HepG2 (cell line): ENCODE measurements at regions not wholly inside any gene's neighbourhood (a gene's known extent, or its start where the extent isn't known, plus 50 kb on each side); places are given as distances from the start of the nearest gene placed in this dataset.

Experiments used
- NR1H2 ChIP-seq: sonication (generic); formaldehyde crosslinking; IDR thresholded peaks from 2 replicates; pipeline ENCODE4 v1.8.1; 2022; ENCODE audit warnings: low read depth, missing genetic modification reagents, borderline replicate concordance
- ZFP1 ChIP-seq: IDR thresholded peaks from 2 replicates; pipeline ENCODE4 v1.6.1; 2016
- ZNF543 ChIP-seq: sonication (generic); formaldehyde crosslinking; IDR thresholded peaks from 2 replicates; pipeline ENCODE4 v1.4.0; 2020; ENCODE audit warnings: mild to moderate bottlenecking, missing genetic modification reagents
- ZNF83 ChIP-seq: sonication (generic); formaldehyde crosslinking; IDR thresholded peaks from 2 replicates; pipeline ENCODE4 v1.4.0; 2020; ENCODE audit warnings: missing genetic modification reagents, mild to moderate bottlenecking, borderline replicate concordance
- ZNF841 ChIP-seq: sonication (generic); formaldehyde crosslinking; IDR thresholded peaks from 2 replicates; pipeline ENCODE4 v1.8.1; 2023; ENCODE audit warnings: missing genetic modification reagents, borderline replicate concordance
- TF ChIP-seq, protein P1 (sequence below): sonication (generic); formaldehyde crosslinking; IDR thresholded peaks from 2 replicates; pipeline ENCODE4 v1.4.0; 2020; ENCODE audit warnings: missing genetic modification reagents, mild to moderate bottlenecking, borderline replicate concordance
- TF ChIP-seq, protein P2 (sequence below): IDR thresholded peaks from 2 replicates; pipeline ENCODE4 v1.6.1; 2016; ENCODE audit warnings: control low read depth
- TF ChIP-seq, protein P3 (sequence below): sonication (generic); formaldehyde crosslinking; IDR thresholded peaks from 2 replicates; pipeline ENCODE4 v1.5.0; 2020; ENCODE audit warnings: mild to moderate bottlenecking, missing genetic modification reagents, moderate library complexity

DNA sequence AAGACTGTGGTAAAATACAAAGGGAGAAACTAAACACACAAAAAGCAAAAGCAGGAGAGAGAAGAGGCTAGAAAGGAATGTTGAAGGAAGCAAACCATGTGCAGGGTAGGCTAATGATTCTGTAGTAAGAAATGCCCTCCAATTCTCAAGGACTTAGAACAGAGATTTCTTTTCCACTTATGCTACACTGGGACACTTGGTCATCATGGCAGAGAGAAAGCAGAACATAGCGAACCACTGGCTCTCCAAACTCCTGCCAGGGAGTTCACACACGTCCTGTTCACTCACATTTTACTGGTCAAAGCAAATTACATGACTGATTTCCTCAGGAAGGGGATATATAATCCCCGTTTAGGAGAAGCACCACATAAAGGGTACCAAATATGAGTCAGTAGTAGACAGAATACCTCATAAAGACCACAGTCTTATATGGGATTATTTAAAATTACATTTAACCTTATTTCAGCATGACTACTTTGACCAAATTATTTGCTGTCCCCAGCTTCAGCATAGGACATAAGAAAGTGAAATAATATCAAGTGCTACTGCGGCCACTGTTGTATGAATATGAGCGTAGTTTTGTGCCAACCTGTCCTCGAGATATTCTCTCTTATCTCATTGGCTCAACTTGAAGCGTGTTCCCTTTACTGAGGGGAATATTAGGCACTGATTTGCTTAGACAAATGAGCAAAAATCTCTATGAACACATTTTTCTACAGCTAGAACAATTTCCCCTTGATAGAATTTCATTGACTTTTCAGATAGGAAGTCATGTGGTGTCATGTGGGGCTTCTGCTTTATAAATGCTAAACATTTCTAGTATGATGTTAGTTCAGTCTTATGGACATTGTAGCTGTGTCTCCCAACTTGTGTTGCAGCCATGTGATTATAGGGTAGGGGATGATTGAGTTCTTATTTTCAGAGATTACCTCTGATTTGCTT lies 81.7 kb downstream of the FAM161A start:
- TF ChIP-seq, protein P1, sequence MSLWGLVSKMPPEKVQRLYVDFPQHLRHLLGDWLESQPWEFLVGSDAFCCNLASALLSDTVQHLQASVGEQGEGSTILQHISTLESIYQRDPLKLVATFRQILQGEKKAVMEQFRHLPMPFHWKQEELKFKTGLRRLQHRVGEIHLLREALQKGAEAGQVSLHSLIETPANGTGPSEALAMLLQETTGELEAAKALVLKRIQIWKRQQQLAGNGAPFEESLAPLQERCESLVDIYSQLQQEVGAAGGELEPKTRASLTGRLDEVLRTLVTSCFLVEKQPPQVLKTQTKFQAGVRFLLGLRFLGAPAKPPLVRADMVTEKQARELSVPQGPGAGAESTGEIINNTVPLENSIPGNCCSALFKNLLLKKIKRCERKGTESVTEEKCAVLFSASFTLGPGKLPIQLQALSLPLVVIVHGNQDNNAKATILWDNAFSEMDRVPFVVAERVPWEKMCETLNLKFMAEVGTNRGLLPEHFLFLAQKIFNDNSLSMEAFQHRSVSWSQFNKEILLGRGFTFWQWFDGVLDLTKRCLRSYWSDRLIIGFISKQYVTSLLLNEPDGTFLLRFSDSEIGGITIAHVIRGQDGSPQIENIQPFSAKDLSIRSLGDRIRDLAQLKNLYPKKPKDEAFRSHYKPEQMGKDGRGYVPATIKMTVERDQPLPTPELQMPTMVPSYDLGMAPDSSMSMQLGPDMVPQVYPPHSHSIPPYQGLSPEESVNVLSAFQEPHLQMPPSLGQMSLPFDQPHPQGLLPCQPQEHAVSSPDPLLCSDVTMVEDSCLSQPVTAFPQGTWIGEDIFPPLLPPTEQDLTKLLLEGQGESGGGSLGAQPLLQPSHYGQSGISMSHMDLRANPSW (CRISPR knock-in tag) = no peak
- TF ChIP-seq ZNF543 (no peak), ZFP1 (no peak), NR1H2 (CRISPR knock-in tag) (no peak), ZNF841 (CRISPR knock-in tag) (no peak), ZNF83 (CRISPR knock-in tag) (no peak)
- TF ChIP-seq, protein P2, sequence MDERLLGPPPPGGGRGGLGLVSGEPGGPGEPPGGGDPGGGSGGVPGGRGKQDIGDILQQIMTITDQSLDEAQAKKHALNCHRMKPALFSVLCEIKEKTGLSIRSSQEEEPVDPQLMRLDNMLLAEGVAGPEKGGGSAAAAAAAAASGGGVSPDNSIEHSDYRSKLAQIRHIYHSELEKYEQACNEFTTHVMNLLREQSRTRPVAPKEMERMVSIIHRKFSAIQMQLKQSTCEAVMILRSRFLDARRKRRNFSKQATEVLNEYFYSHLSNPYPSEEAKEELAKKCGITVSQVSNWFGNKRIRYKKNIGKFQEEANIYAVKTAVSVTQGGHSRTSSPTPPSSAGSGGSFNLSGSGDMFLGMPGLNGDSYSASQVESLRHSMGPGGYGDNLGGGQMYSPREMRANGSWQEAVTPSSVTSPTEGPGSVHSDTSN (CRISPR knock-in tag) = no peak
- TF ChIP-seq, protein P3, sequence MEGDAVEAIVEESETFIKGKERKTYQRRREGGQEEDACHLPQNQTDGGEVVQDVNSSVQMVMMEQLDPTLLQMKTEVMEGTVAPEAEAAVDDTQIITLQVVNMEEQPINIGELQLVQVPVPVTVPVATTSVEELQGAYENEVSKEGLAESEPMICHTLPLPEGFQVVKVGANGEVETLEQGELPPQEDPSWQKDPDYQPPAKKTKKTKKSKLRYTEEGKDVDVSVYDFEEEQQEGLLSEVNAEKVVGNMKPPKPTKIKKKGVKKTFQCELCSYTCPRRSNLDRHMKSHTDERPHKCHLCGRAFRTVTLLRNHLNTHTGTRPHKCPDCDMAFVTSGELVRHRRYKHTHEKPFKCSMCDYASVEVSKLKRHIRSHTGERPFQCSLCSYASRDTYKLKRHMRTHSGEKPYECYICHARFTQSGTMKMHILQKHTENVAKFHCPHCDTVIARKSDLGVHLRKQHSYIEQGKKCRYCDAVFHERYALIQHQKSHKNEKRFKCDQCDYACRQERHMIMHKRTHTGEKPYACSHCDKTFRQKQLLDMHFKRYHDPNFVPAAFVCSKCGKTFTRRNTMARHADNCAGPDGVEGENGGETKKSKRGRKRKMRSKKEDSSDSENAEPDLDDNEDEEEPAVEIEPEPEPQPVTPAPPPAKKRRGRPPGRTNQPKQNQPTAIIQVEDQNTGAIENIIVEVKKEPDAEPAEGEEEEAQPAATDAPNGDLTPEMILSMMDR = no peak
